ELF-1 (cell line): ENCODE measurements at regions not wholly inside any gene's neighbourhood (a gene's known extent, or its start where the extent isn't known, plus 50 kb on each side); places are given as distances from the start of the nearest gene placed in this dataset.
"Not testable (repeated sequence)": the region's sequence is repeated elsewhere in the genome, so short reads cannot be mapped to it uniquely, and the experiment has no call there.

ENCODE experiments used
- DNase-seq: peaks from one replicate; pipeline ENCODE4 v3.0.0-alpha.2; 2016; ENCODE audit warnings: low read depth, low spot score

DNA sequence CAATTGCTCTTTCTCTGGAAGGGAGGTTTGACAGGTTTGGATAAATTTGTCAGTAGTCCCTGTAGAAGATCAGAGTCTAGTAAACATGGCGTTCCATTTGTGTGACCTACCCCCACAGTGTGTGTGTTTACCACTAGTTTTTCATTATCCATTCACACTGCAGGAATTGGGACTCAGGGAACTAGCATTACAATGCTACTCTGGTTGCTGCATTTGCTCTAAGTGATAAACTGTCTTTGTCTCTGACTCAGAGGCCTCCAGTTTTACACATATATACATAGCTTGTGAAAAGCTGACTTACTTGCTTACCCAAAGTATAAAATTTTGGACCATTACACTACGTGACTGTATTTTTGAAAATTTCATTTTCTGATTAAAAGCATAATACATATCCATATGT, 1604.0 kb downstream of the REEP3 start:
- no peak for DNase-seq

DNA sequence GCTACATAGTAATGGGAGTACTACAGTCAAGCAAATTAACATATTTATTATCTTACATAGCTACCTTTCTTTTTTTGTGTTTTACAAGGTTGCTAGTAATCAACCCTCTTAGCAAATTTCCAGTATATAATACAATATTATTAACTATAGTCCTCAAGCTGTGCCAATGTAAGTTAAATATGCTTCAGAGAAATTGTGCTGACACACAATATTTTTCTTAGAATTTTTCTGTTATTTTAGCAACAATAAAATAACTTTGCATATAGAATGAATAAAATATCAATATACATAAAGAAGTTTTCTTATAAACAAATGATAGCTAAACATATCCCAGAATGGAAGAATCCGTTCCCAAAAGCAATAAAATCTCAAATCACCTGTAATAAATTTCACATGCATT, 1605.1 kb downstream of the REEP3 start:
- no peak for DNase-seq

GRCh38 chr10:65128277-65128676, 1607.1 kb downstream of the REEP3 start:
- no peak for DNase-seq

DNA sequence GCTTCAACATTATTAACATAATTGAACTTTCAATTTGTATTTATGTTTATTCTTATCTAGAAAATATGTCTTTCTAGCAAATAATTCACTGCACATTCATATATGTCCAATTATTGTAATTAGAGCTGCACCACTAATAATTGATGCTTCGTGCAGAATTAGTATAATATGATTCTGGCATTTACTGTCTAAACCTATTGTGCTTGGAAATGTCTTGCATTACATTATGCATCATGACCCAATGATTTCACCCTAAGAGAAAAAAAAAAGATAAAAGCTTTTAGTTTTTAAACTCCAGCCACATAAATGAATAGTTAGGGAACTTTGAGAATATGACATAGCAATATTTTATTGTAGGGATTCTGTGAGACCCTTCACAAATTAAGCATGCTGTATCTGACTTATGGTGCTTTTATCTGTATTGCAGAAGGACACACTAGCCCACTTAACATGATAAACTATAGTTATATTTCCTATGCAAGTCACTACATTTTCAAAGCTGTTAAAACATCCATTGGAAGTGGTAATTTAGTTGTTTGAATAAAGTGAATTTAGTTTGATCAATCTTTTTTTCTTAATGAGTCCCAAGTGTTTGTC, 1609.1 kb downstream of the REEP3 start:
- DNase-seq, result no peak

GRCh38 chr10:65133652-65134051, 1612.5 kb downstream of the REEP3 start:
- no peak for DNase-seq

- no peak for DNase-seq
Observed at GRCh38 chr10:65135508-65135907, 1614.3 kb downstream of the REEP3 start.

DNA sequence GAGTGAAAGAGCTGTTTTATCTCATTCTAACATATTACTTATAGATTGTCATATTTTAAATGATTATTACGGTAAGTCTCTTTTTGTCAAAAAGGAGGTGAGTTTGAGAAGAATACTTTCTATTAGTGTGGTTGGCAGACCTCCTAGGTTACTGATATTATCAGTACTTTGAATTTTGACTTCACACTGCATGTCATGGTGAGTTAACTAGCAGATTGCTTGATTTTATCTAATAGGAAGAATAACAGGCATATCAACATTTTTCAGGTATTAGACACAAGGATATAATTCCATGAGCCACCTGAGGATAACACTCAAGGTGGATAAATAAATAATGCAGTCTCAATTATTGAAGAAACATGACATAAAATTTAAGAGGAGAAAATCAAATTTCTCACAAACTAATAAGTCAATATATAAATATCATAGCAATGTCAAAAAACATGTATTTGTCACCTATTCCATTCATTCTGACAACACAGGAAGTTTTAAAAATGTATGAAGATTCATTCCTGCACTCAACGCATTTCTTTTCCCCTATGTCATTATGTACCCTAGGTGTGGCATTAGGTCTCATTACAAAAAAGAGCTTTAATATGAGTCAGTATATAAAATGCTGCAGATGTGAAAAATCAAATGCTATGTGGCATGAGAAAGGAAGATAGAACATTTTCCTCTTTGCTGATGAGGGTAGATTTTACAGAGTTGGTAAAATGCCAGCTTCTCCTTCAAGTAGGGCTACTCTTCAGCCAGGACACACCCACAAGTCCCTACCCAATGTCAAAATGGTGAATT, 1621.6 kb downstream of the REEP3 start:
- DNase-seq, result no peak

GRCh38 chr10:65143723-65144122, 1622.5 kb downstream of the REEP3 start:
- DNase-seq, result no peak

DNA sequence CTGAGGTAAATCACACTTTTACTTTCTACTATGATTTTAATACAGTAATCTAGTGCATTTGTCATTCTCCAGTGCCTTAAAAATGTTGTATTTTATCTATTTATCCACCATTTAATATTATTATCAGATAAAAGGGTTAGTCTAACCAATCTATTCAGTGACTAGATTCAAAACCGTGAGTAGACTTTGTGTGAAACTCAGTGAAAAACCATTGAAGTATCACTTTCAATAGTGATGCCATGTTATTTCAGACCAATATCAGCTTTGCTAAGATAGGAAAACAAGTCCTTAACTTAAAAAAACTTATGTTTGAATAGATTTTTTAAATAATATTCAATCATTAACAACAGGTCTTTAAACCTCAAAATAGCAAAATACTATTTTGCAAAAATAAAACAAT, 1628.7 kb downstream of the REEP3 start:
- no peak for DNase-seq

- no peak for DNase-seq
Observed at GRCh38 chr10:65166272-65166671, 1645.1 kb downstream of the REEP3 start.

- no peak for DNase-seq
Observed at GRCh38 chr10:65172249-65172648, 1651.0 kb downstream of the REEP3 start.

- no peak for DNase-seq
Observed at GRCh38 chr10:65176994-65177393, 1655.8 kb downstream of the REEP3 start.

GRCh38 chr10:65183236-65183635, 1662.0 kb downstream of the REEP3 start:
- no peak for DNase-seq

GRCh38 chr10:65186668-65187067, 1665.5 kb downstream of the REEP3 start:
- DNase-seq, result not testable (repeated sequence)

DNA sequence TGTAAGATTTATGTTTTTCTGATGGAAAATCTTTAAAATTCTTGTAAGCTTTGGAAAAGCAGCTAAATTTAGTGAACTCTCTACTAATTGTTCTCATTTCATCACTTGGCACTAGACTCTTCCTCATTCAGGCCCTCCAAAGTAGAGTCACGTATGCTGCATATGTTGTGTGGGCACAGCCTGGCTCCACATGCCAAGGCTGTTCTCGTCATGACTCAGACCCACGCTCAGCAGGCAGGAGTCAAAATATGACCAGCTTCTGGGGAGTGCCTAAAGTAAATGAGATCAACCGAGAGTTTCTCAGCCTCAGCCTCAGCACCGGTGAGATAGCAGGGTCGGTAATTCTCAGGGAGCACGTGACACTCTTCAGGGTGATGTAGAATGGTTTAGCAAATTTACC, 1672.9 kb downstream of the REEP3 start:
- no peak for DNase-seq

DNA sequence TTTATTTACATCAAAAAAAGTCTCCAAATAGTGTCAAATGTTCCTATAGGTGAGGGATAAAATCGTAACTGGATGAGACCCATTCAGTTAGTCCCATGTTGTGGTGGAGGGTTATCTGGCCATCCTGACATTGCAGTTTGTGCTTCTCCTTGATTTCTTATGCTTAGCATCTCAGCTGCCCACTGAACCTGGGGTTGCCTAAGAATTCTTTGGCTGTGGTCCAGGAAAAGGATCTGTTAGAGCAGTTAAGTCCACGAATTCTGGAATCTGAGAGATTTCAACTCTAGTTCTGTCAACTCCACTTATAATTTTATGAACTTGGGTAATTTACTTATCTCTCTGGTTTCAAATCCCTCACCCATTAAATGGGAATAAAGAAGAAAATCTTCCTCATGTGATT, 1673.4 kb downstream of the REEP3 start:
- no peak for DNase-seq

DNA sequence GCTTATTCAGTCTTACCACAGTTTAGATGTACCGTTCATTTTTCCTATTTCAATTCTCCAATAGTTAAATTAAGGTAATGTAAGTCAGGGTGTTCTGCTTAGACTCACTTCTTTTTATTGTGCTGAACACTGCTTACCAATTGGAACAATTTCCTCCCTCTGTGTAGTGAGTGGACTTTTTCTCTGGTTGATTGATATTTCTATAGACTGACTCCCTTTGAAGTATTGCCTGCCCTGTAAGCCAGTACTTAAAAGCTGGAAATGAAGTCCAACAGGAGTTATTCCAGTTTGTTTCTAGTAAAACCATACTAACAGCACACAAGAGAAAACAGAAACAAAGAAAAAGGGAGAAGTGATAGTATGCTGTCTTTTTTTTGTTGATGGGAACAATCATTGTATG, 1674.9 kb downstream of the REEP3 start:
- no peak for DNase-seq

GRCh38 chr10:65197935-65198334, 1676.7 kb downstream of the REEP3 start:
- DNase-seq, result no peak

DNA sequence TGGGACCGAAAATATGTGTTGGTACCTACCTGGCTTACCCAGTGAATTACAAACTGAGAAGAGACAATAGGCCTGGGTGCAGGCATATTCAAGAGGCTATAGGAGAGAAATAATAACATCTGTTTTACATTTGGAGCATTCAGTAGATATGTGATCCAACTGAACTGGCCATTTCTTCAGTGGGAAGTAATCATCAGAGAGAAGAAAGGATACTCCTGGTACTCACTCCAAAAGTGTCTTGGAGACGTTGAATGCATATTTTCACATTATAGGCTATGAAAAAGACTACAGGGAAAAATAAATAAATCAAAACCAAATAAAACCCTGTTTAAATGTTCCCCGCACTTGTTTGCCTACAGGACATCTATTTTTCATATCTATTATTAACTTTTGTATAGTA, 1680.3 kb downstream of the REEP3 start:
- no peak for DNase-seq

- DNase-seq, result no peak
Observed at GRCh38 chr10:65204999-65205398, 1683.8 kb downstream of the REEP3 start.

GRCh38 chr10:65213170-65213569, 1692.0 kb downstream of the REEP3 start:
- no peak for DNase-seq

DNA sequence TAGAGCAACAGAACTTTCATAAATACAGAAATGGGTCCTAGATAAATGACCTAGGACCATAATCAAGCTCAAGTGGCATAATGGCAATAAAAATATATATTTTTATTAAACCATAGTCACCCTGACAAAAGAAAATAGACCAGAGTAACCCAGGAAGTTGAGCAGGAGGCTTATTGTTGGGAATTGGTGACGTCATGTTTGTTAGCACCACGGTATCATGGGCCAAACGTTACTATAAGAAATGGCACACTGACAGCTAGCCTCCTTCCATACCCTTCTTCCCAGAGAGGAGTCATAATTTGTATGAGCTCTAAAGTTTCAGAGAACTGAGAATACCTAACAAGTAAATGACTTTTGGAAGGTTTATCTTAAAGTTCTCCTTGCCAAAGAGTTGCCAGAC, 1698.2 kb downstream of the REEP3 start:
- no peak for DNase-seq

DNA sequence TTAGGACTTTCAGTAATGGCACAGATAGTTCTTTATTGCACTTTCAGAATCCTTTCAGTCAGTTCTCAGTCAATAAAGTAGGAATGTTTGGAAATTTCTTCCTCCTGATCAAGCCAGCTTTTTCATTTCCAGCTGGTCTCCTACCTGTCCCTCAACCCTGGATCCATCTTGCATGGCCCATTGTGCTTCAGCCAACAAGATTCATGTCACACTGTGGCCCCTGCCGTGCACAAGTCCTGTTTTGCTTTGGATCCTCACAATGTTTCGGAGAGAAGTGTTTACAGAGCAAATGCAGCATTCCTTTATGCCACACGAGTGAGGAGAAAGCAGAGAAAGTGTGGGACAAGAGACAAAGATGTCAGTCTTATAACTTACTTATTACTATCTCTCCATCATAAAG, 1694.7 kb upstream of the LRRTM3 start:
- no peak for DNase-seq

DNA sequence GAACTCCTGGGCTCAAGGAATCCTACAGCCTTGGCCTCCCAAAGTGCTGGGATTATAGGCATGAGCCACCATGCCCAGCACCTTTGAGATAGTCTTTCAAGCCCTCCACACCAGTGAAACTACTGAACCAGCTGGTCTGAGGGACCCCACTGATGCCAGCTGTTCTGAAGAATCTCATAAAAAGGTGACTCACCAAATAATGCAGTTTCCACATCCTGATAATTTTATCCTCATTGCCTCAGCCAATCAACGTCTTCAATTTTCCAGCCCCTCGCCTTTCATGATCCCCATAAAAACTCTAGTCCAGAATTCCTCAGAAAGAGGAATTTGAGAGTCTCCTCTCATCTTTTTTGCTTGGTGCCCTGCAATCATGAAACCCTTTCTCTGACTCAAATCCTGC, 1691.6 kb upstream of the LRRTM3 start:
- DNase-seq, result no peak
